Keratinocyte (primary cell): ENCODE measurements at regions not wholly inside any gene's neighbourhood (a gene's known extent, or its start where the extent isn't known, plus 50 kb on each side); places are given as distances from the start of the nearest gene placed in this dataset.

ENCODE experiments used
- CTCF ChIP-seq, 3 experiments: IDR thresholded peaks in 1 of 3; conservative IDR thresholded peaks in 1 of 3; optimal IDR thresholded peaks in 1 of 3; 2 replicates in 2 of 3; 3 replicates in 1 of 3; pipeline versions ENCODE3 to v1.5.1; 2011; ENCODE audit warnings: low read length in 3 of 3, mild to moderate bottlenecking in 3 of 3, moderate library complexity in 2 of 3, control low read depth in 1 of 3, inconsistent platforms in 1 of 3; ENCODE audit not compliant: insufficient read depth in 2 of 3; ENCODE audit errors: extremely low read depth in 1 of 3
- EZH2 ChIP-seq: IDR thresholded peaks from one replicate; pipeline ENCODE4 v1.6.1; 2012; ENCODE audit warnings: inconsistent platforms, mild to moderate bottlenecking, low read length, moderate library complexity

DNA sequence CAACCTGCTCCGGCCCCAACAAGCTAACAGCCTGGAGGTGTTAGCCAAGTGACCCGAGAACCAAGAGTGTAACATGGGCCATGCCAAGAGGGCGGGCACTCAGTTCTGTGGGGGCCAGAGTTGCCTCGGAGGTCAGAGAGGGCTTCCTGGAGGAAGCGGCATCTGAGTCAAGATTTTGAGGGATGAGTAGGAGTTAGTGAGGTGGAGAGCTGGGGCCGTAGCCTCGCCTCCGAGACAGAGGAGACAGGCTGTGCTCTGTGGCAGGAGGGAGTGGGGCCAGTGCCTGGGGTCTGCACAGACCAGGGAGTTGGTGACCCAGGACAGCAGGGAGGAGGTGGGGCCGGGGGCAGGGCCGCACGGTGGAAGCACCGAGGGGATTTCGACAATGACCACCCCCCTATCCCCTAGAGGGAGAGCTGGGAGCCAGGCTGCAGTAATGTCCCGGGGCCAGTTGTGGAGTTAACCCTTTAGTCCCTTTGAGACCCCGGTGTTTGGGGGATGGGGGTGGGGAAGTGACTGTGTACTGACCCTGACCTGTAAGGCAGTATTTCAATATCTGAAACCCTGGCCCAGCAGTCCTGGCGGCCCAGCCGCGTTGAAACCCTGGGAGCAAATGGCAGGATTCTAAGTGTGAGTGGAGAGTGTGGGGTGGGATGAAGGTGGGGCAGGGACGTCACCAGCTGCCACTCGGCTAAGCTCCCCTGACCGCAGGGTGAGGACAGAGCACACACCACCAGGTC is 148.7 kb upstream of the COL5A1 start:
- no peak for TF ChIP-seq CTCF (optimal IDR thresholded peaks at IDR 0.05 in 1 of 3, IDR thresholded peaks at IDR 0.05 in 1 of 3, conservative IDR thresholded peaks at IDR 0.05 in 1 of 3; ENCODE audit: extremely low read depth in 1 of 3, insufficient read depth in 2 of 3, low read length in 3 of 3)
- TF ChIP-seq EZH2: no peak
